Stimulated activated naive CD8-positive, alpha-beta T cell treated with anti-CD3 and anti-CD28 coated beads, Interleukin-15, Interleukin-2, amounts not matched to agents 100 U/mL and 50 U/mL, for 24 hours (primary cell): ENCODE measurements at regions not wholly inside any gene's neighbourhood (a gene's known extent, or its start where the extent isn't known, plus 50 kb on each side); places are given as distances from the start of the nearest gene placed in this dataset.
"Not testable (repeated sequence)": the region's sequence is repeated elsewhere in the genome, so short reads cannot be mapped to it uniquely, and the experiment has no call there.

Experiments
- ATAC-seq: fragments of 150-1000 bp; cut with Tn5 transposase; one replicate; pipeline ENCODE4 v1.10.0; 2021
- DNase-seq: peaks from one replicate; pipeline ENCODE4 v3.0.0; 2021

DNA sequence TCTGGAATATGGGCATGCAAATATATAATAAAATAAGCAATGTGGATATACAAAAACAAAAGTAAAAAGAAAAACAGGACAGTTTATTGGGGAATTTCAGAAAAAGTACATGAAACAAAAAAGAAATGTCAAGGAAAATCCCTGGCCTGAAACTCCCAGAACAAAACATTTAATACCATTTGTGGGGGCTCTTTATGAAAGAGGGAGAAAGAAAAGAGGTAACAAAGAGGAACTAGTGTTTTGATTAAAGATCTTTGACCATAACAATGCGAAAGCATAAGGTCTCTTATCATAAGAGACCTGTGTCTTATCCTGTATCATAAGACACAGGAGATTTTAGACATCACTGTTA, 88.6 kb upstream of the ARID1B start:
- ATAC-seq (no peak), DNase-seq (no peak)

DNA sequence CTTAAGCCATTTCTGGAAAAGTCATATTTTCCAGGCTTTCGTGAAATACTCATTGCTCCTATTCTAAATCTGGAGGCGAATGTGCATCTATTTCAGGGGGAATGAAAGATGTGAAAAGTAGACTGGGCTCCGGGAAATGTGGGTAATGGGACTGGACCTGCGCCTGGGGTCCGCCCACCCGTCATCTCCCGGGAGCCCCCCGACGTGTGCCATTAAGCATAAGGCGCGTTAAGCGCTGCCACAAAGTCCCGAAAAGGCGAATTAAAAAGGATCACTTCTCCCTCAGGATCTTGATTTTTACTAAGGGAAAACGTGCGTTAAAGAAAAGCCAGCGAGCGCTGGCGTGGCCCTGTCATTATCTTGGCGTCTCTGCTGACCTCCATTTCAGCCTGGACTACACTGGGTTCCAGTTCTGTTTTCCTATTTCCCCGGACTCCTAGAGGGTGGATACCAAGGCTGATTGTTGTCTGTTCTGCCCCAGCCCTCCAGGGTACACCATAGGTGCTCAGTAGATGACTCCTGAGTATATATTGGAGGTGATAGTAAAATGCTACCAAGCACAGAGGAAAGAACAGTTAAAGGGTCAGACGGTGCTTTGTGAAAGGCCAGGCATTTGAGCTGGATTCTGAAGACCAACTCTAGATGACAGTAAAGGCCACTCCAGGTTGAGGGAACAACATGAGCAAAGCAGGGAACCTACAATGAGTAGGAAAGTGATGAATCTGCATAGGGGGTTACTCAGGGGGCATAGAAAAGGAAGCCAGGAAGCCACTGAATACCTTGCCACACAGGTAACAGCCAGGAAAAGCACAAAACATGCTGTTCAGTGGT, 89.2 kb upstream of the ARID1B start:
- ATAC-seq (no peak), DNase-seq (no peak)

DNA sequence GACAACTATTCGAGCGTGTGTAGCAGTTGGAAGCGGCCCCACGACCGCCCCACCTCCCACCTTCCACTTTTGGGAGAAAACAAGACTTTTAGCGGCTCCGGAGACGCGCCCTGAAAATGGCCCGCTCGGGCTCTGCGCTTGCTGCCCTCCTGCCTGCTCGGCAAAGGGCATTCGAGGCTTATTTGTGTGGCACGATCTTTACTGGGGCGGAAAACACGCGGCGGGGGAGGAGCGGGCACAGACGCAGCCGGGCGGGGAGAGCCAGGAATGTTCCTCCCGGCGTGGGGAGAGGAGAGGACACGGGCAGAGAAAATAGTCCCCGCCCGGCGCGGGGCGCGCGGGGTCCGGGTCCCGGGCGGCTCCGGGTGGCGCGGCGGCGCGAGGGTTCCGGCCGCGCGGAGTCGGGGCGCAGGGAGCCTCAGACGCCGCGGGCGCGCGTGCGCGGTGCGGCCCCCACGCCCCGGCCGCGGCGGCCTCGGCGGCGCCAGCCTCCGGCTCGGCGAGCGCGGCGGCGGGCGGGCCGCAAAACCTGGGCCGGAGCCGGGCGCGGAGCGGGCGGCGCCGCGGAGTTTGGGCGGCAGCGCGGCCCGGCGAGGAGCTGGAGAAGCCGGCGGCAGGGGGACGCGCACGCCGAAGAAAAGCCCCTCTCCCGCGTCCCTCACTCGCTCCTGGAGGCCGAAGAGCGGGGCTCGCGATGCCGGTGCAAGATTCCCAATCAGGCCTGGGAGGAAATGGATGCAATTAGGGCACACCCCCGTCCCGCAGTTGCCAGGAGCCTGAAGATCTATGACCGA, 90.0 kb upstream of the ARID1B start:
- peak; percentile 94 for ATAC-seq
- DNase-seq, result peak; percentile 77

GRCh38 chr6:156686301-156686994, 90.7 kb upstream of the ARID1B start:
- DNase-seq, result peak; percentile 42
- no peak for ATAC-seq

- ATAC-seq (no peak), DNase-seq (no peak)
Measured at GRCh38 chr6:156685823-156686222, 91.4 kb upstream of the ARID1B start.

DNA sequence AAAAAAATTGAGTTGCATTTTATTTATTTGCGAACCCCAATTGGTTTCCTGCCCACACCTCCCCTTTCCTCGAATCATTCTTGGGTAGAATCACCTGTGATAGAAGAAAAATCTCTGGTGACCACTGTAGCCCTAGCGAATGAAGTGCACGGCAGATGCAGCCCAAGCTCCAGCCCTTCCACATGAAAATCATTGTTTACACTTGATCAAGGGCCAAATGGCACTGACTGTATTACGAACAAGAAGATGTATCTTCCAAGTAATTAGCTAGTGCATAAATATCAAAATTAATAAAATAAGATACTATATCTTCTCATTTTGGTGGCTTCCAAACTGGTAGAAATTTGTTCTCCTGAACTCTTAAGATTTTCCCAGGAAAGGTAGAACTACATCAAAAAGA, 93.4 kb upstream of the ARID1B start:
- DNase-seq, result no peak
- no peak for ATAC-seq

DNA sequence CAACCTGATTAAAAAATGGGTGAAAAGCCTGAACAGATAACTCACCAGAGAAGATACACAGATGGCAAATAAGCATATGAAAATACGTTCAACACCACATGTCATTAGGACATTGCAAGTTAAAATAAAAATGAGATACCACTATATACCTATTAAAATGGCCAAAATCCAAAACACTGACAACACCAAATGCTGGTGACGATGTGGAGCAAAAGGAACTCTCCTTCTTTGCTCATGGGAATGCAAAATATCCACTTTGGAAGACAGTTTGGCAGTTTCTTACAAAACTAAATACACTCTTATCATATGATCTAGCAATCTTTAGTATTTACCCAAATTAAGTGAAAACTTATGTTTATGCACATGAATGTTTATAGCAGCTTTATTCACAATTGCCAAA, 100.5 kb upstream of the ARID1B start:
- ATAC-seq (no peak), DNase-seq (no peak)

DNA sequence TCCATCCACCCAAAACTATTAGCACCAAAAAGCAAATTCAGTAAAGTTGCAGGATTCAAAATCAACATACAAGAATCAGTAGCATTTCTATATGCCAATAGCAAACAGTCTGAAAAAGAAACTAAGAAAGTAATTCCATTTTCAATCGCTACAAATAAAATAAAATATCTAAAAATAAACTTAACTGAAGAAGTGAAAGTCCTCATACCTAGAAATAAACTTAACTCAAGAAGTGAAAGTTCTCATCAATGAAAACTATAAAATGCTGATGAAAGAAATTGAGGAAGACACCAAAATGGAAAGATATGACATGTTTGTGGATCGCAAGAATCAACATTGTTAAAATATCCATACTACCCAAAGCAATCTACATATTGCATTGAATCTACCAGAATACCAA, 103.0 kb upstream of the ARID1B start:
- DNase-seq, result no peak
- ATAC-seq, result no peak

- not testable (repeated sequence) for ATAC-seq, DNase-seq
Measured at GRCh38 chr6:156670097-156670496, 107.1 kb upstream of the ARID1B start.

- DNase-seq (no peak), ATAC-seq (no peak)
Measured at GRCh38 chr6:156662025-156662445, 115.1 kb upstream of the ARID1B start.

- ATAC-seq, result no peak
- DNase-seq, result no peak
Measured at GRCh38 chr6:156660389-156660788, 116.8 kb upstream of the ARID1B start.

- DNase-seq, result no peak
- no peak for ATAC-seq
Measured at GRCh38 chr6:156659822-156660198, 117.4 kb upstream of the ARID1B start.

GRCh38 chr6:156658966-156659821, 118.0 kb upstream of the ARID1B start:
- ATAC-seq (no peak), DNase-seq (no peak)

DNA sequence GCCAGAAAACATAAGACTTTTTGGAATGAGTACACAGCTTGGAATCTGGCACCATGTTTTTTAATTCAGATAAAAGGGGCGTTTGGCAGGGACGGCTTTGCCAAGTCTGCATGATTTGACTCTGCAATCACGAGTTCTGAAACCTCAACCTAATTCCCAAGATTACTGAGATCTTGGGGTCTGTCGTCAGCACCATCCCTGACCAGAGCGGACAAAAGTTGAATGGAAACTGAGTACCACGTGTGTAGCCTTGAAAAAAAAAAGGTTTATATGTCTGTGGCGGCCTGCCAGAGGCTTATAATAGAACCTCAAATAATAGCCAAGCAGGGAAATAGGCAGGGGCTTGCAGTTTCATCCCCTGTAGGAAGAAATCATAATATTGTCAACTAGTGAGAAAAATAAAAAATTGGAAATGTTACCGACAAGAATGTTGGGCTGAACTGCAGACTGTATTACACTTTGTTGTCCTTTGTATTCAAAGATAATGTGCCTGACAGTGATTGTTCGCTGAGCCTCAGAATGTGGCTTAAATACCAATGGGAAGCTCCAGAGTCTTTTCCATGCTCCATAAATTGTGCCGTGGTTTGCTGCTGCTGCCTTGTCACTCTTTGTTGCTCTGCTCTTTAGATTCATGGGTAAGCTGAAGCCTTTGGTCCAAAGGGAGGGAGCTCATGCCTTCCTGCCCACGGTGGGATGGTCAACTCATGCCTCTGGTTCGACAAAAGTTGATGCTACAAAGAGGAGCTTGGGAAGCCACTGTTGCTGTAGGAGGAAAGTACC, 118.8 kb upstream of the ARID1B start:
- DNase-seq, result no peak
- no peak for ATAC-seq

GRCh38 chr6:156657296-156657695, 119.9 kb upstream of the ARID1B start:
- DNase-seq (no peak), ATAC-seq (no peak)

- no peak for DNase-seq
- ATAC-seq, result no peak
Measured at GRCh38 chr6:156654919-156655918, 122.0 kb upstream of the ARID1B start.

- ATAC-seq (no peak), DNase-seq (no peak)
Measured at GRCh38 chr6:156652231-156652750, 124.9 kb upstream of the ARID1B start.

DNA sequence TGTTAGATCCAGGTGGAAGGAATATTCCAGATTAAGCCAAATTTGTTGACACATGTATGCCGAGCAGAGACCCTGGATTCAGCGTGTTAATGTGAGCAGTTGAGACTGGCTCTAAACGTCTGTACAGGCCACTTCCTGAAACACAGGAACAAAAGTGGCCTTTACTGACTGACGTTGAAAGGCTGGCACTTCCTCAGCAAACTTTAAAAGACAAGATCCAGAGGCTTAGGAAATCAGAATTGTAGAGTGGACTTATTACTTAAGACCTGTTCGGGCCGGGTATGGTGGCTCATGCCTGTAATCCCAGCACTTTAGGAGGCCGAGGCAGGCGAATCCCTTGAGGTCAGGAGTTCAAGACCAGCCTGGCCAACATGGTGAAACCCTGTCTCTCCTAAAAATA, 125.7 kb upstream of the ARID1B start:
- no peak for DNase-seq
- ATAC-seq, result no peak

DNA sequence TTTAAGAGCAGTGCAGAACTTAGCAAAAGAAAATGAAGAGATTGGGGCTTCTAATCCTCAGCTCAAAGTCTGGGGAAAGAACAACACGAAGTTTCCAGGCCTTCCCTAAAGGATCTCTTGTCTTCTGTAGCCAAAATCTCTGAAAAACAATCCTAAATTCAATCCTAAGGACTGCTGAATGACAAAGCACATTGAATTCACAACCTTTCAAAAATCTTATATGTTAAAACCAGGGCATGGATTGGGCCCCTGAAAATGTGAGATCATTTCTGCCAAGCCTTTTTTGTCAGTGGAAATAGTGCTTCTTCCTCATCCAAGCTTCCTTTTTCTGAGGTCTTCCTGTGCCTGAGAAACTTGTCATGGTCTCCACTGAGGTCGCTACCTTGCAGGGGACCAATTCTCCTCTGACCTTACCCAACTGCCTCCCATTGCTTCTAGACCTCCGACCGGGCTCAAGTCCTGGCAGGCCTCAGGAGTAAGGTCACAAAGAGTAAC, 126.2 kb upstream of the ARID1B start:
- no peak for ATAC-seq
- no peak for DNase-seq

- DNase-seq (no peak), ATAC-seq (no peak)
Measured at GRCh38 chr6:156648616-156649015, 128.6 kb upstream of the ARID1B start.
